Lower lobe of right lung (tissue), 2 donors: ENCODE measurements at regions not wholly inside any gene's neighbourhood (a gene's known extent, or its start where the extent isn't known, plus 50 kb on each side); places are given as distances from the start of the nearest gene placed in this dataset.
"Not testable (repeated sequence)": the region's sequence is repeated elsewhere in the genome, so short reads cannot be mapped to it uniquely, and the experiment has no call there.

Experiments used
- ATAC-seq, 2 donors: fragments of 200-7000 bp; cut with Tn5 transposase; one replicate each; pipeline ENCODE4 v1.9.1; 2020 to 2022; ENCODE audit warnings: mild to moderate bottlenecking in 2 of 2, moderate library complexity in 2 of 2
- DNase-seq: peaks from one replicate; pipeline ENCODE4 v3.0.0-alpha.2; 2020
- H3K27ac ChIP-seq: fragments of 200-600 bp; one replicate; pipeline ENCODE4 v1.8.0; 2022
- H3K27me3 ChIP-seq: fragments of 200-600 bp; one replicate; pipeline ENCODE4 v1.8.0; 2022; ENCODE audit warnings: low read depth
- H3K36me3 ChIP-seq: fragments of 200-600 bp; one replicate; pipeline ENCODE4 v1.8.0; 2022; ENCODE audit warnings: mild to moderate bottlenecking
- H3K4me1 ChIP-seq: fragments of 200-600 bp; one replicate; pipeline ENCODE4 v1.8.0; 2022
- H3K4me3 ChIP-seq: fragments of 200-600 bp; one replicate; pipeline ENCODE4 v1.8.0; 2022; ENCODE audit warnings: mild to moderate bottlenecking
- H3K9me3 ChIP-seq: fragments of 200-600 bp; one replicate; pipeline ENCODE4 v1.8.0; 2022
- CTCF ChIP-seq: fragments of 200-600 bp; IDR thresholded peaks from one replicate; pipeline ENCODE4 v1.8.0; 2022; ENCODE audit warnings: antibody characterized with exemption, mild to moderate bottlenecking
- intact Hi-C: fragments of 100-400 bp; cut with DNase I; formaldehyde crosslinking; loops from one replicate; pipeline ENCODE4 v1.11.0; 2022
- donor health status: DM: no; HTN: yes; CAD: no; lungs with severe emphysema.

GRCh38 chr18:10168477-10168876, 254.7 kb downstream of the VAPA start:
- no peak overlapping the region for H3K27ac ChIP-seq
- H3K4me3 ChIP-seq, result no peak overlapping the region
- no peak for TF ChIP-seq CTCF
- intact Hi-C loops, result no loop called here
- no peaks in the 10 kb centered on the region for H3K36me3 ChIP-seq
- ATAC-seq (no peak), DNase-seq (no peak)
- no peaks in the 10 kb centered on the region for H3K9me3 ChIP-seq
- H3K27me3 ChIP-seq, result no peaks in the 10 kb centered on the region
- no peaks in the 10 kb centered on the region for H3K4me1 ChIP-seq

- no peak overlapping the region for H3K4me3 ChIP-seq
- intact Hi-C loops, result no loop called here
- no peak for ATAC-seq
- no peaks in the 10 kb centered on the region for H3K36me3 ChIP-seq
- H3K27ac ChIP-seq, result no peak overlapping the region
- no peak for TF ChIP-seq CTCF
- no peaks in the 10 kb centered on the region for H3K9me3 ChIP-seq
- H3K4me1 ChIP-seq, result no peaks in the 10 kb centered on the region
- no peak for DNase-seq
- H3K27me3 ChIP-seq, result no peaks in the 10 kb centered on the region
These were observed 255.3 kb downstream of the VAPA start for GRCh38 chr18:10169064-10169562.

- Histone ChIP-seq H3K4me3 (no peak overlapping the region), H3K27ac (no peak overlapping the region), H3K4me1 (no peaks in the 10 kb centered on the region), H3K9me3 (no peaks in the 10 kb centered on the region), H3K36me3 (no peaks in the 10 kb centered on the region), H3K27me3 (no peaks in the 10 kb centered on the region)
- DNase-seq (no peak), ATAC-seq (no peak)
- no peak for TF ChIP-seq CTCF
- intact Hi-C loops, result no loop called here
These were observed 256.0 kb downstream of the VAPA start for GRCh38 chr18:10169814-10170213.

GRCh38 chr18:10170375-10170774, 256.6 kb downstream of the VAPA start:
- Histone ChIP-seq H3K4me3 (no peak overlapping the region), H3K9me3 (no peaks in the 10 kb centered on the region), H3K36me3 (no peaks in the 10 kb centered on the region), H3K4me1 (no peaks in the 10 kb centered on the region), H3K27me3 (no peaks in the 10 kb centered on the region), H3K27ac (no peak overlapping the region)
- DNase-seq, result no peak
- no peak for TF ChIP-seq CTCF
- ATAC-seq, result no peak
- intact Hi-C loops, result no loop called here

GRCh38 chr18:10175333-10175732, 261.5 kb downstream of the VAPA start:
- H3K27me3 ChIP-seq, H3K36me3 ChIP-seq, DNase-seq, H3K9me3 ChIP-seq, ATAC-seq, intact Hi-C loops, H3K4me3 ChIP-seq, H3K27ac ChIP-seq, H3K4me1 ChIP-seq: not testable (repeated sequence)

GRCh38 chr18:10179326-10179725, 265.5 kb downstream of the VAPA start:
- H3K27me3 ChIP-seq, H3K4me1 ChIP-seq, H3K27ac ChIP-seq, DNase-seq, H3K9me3 ChIP-seq, intact Hi-C loops, H3K36me3 ChIP-seq, H3K4me3 ChIP-seq, ATAC-seq: not testable (repeated sequence)
